HG03354 (cell line): ENCODE measurements at regions not wholly inside any gene's neighbourhood (a gene's known extent, or its start where the extent isn't known, plus 50 kb on each side); places are given as distances from the start of the nearest gene placed in this dataset.
"Not testable (repeated sequence)": the region's sequence is repeated elsewhere in the genome, so short reads cannot be mapped to it uniquely, and the experiment has no call there.

Experiments
- ATAC-seq: cut with Tn5 transposase; IDR thresholded peaks from one replicate; pipeline ENCODE4 v1.9.1; 2021; ENCODE audit warnings: mild to moderate bottlenecking; ENCODE audit not compliant: unreplicated experiment, poor library complexity, severe bottlenecking

DNA sequence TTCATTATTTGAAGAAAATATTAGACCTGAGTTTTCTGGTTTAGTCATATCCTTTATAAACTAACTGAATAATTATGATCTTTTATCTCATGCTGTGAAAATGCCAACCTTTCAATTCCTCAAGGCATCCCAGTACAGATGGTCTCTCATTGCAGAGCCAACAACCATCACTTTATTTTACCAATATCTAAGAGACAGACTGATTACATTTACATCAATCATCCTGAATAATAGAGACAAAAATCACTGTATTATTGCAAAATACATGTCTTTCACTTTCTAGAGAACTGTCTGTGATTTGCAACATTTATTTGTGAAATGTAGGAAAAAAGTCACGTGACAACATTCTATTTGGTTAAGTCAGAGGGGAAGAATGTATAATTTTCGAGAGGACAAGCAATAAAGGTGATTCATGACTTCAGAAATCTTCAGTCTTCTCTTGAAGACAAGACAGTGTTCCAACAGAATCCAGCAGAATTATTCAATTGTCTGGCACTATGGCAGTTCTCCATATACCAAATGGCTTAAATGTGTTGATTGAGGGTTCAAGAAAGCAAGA lies 503.6 kb upstream of the SYT4 start:
- no peak for ATAC-seq

DNA sequence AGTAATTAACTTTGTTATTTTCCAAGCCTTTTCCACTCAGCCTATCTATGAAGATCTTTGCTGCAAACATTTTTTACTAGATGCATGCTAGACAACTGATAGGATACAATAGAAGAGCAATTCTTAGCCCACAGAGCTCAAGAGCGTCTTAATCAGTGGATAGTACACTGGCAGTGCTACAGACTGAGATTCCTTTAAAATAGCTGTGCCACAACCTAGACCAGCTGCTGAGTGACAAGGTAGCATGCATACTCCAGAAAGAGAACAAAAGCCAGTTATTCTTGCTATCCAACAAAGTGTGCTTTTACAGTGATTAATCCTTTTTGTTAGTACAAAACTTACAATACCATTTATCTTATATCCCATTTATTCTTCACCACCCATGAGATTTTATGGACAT lies 507.9 kb upstream of the SYT4 start:
- ATAC-seq, result no peak

DNA sequence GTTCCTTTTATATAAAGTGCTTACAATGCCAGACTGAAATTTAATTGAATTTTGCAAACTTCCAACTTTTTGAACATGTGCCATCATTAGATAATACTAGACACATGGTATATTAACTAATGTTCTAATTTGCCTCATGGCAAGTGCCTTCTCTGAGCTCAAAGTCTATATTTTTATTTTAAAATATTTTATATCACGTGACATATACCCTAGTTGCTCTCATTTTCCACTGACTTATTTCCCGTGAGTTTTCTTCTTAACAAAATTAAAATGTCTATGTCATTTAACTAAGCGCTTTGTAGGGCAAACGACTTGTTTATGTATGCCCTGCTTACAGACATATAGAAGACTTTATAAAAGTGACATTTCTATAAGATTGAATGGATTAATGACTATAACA lies 509.6 kb upstream of the SYT4 start:
- ATAC-seq, result no peak

DNA sequence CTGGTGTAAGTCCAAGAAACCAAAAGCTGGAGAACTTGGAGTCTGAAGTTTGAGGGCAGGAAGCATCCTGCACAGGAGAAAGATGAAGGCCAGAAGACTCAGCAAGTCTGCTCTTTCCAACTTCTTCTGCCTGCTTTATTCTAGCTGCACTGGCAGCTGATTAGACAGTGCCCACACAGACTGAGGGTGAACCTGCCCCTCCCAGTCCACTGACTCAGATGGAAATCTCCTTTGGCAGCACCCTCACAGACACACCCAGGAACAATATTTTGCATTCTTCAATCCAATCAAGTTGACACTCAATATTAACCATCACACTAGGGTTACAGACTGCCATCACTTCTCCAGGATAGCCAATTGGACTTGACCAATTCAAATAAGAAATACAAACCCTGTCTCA lies 510.4 kb upstream of the SYT4 start:
- ATAC-seq, result not testable (repeated sequence)

DNA sequence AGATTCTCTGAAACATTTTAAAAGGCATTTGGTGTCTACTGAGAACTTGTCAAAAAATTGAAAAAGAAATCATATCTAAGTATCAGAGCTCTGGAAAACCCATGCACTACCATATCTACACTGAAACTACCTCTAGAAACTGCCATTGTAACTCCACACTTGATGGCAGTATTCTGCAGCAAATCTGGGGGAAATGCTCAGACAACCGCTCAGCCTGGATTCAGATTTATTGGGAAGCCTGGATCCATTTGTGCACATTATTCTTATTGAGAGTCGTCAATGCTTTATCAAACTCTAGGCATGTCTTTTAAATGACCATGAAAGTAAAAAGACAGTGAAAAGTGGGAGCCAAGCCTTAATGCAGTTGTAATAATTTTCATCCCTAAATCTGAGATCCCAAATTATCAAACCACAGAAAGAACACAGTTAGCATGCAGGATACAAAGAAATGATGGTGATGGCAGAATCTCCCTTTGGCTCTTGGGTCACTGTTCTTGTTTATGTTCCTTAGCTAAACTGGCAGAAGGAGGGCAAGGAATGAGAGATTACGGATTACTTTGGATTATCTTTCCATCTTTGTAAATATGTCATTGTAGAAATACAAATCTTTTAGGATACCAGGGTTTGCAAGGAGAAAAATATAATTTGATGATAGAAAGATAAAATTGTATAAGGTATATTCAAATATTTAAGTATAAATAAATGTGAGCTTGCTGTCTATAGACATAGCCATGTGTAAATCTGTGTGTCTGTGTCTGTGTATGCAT lies 512.1 kb upstream of the SYT4 start:
- ATAC-seq, result no peak

GRCh38 chr18:43793910-43794309 lies 516.6 kb upstream of the SYT4 start:
- no peak for ATAC-seq

DNA sequence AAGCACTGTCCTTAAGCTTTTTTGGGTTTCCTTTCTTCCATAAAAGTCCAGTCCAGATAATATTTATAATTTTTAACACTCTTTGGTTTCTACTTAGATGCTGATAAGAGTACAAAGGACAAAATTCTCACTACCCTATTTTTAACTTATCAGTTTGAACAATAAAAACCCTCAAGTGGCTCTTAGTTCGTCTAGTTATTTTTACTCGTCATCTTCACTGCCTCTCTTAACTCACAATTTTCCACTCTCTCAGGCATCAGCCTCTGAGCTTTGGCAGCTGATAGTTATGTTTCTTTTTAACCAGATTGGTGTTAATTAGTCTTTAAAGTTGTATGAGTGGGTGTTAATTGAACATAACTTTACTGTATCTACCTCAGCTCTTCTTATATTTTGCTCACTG lies 517.1 kb upstream of the SYT4 start:
- no peak for ATAC-seq

DNA sequence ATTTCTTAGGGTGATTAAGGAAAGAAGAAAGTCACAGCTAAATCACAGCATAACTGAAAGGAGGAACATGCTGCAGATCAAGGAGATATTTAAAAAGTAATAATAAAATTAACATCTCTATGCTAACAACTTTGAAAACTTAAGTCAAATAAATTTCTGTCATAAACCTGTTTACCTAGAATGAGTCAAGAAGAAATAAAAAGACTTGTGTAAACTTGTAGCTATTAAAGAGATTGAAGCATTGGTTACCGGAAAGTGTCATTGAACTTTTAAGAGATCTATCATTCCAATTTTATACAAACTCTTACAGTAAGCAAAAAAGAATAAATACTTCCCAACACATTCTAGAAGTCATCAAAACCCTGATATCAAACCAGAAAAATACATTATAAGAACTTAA lies 520.1 kb upstream of the SYT4 start:
- ATAC-seq, result no peak

DNA sequence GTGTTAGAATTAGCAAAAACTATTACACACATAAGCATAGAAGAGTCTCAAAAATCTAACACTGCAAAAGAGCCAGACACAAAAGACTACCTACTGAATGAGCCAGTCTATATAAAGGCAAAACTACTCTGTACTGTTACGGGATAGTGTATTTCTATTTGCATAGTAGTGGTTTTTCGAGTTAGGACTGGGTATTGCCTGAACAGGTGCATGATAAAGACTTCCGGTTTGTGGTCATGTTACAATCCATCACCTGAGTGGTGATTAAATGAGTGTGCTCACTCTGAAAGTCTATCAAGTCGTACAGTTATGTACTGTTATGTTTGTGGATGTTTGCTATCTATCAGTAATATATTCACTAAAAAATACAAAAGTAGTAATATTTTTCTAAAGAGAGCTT lies 523.3 kb upstream of the SYT4 start:
- ATAC-seq, result peak; percentile 62

DNA sequence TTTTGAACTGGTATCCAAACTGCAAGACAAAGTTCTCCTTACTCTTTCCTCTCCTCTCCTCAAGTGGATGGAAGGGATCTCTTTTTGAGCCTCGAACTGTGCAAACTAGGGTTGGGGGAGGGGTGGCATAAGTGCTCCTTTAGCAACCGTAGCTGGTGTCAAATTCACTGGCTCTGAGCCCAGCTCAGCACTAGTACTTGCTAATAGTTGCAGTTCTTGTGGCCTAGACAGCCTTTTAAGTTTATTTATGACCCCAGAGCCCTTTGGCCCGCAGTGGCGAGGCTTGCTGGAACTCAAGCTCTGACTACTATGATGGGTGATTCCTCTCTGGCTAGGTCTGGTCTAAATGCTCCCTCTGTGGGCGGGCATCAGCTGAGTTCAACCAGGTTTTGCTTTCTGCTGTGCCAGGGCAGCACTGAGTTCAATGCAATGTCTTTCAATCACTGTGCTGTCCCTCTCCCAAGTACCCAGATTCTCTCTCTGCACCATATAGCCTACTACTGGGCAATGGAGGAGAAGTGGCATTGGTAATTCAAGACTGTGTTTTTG lies 528.4 kb upstream of the SYT4 start:
- no peak for ATAC-seq

- ATAC-seq, result no peak
These were observed 535.3 kb upstream of the SYT4 start for GRCh38 chr18:43812627-43813026.

- ATAC-seq, result no peak
These were observed 542.1 kb upstream of the SYT4 start for GRCh38 chr18:43819397-43819796.

DNA sequence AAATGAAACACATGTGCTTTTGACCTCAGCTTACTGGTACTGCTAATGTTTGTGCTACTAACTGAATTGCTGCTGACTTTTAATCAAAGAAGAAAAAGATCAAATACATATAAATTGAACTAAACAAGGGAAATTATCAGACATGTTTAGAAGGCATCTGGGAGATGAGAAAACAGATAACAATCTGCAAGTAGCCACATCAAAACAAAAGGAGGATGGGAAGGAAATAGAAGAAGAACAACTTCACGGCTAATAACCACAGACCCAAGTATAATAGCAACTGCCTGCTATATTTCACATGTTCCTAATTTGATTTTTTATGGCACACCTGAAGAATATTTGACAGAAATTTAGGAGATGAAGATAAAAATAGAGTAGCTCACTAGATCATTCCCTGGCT lies 542.6 kb upstream of the SYT4 start:
- no peak for ATAC-seq

GRCh38 chr18:43825768-43826167 lies 548.5 kb upstream of the SYT4 start:
- ATAC-seq, result no peak

DNA sequence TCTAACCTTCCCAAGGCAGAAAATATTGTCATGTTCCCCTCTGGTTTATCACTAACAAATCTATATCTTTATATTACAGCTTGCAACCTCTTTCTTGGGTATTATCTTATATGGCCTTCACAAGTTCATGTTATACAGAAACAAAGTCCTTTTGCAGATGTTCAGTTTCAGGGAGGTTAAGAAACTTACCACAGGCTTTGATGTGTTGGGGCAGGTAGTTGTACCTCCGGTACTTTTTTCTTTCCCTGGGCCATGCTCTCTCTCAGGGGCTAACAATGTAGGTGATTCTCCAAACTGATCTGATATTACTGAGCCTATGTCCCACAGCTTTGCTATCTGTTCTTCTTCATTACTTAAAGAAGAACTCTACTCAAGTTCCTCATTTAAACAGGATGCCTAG lies 548.9 kb upstream of the SYT4 start:
- no peak for ATAC-seq

DNA sequence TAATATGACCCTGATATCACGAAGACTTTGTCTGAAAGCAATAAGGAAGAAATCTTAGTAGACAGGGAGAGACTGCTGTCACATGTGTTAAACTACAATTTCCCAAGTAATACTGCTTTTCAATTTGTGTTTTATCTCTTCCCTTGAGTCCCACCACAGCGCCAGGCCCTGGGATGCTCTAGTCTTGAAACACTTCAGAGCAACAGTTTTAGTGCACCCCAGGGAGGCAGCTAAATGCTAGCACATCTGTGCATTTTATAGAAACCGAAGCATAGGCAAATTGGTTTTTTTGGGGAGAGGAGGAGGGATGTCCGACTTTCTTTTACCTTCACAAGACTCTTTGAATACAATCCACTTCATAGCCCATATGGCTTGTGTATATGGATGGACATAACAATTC lies 550.0 kb upstream of the SYT4 start:
- no peak for ATAC-seq

DNA sequence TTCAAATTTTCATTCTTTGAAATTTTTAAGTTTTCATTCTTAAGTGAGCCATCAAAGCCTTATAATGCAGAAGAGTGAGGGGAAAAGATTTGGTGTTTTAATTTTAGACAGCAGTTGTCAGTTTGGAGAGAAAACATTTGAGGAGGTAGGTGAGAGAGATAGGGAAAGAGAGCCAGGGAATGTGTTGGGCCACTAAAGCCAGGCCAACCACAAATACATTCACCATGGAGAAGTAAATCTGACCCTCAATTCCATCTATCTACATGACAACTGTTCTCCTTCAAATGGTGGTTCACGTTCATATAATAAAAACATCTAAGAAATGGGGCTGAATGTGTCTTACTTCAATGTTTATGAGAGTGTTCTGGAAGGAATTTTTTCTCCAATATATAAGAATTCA lies 553.0 kb upstream of the SYT4 start:
- no peak for ATAC-seq

DNA sequence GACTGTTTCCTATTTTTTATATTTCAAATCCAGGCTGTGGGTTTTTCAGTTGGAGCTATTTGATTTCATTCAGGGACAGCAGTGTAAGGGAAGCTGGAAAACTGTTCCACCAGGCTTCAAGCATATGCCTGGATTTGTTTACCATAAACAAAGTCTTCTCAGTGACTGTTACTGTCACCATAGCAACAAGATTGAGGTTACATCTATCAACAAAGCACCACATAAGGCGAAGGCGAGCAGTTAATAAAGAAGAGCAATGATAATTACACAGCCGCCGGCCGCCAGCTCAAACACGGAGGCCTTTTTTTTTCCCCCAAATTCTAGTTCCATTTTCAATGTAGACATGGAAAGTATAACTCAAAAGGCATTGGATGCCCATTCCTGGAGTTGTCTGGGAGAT lies 553.7 kb upstream of the SYT4 start:
- no peak for ATAC-seq

- ATAC-seq, result no peak
These were observed 569.0 kb upstream of the SYT4 start for GRCh38 chr18:43846299-43846698.

- ATAC-seq, result no peak
These were observed 570.1 kb upstream of the SYT4 start for GRCh38 chr18:43847164-43848091.

DNA sequence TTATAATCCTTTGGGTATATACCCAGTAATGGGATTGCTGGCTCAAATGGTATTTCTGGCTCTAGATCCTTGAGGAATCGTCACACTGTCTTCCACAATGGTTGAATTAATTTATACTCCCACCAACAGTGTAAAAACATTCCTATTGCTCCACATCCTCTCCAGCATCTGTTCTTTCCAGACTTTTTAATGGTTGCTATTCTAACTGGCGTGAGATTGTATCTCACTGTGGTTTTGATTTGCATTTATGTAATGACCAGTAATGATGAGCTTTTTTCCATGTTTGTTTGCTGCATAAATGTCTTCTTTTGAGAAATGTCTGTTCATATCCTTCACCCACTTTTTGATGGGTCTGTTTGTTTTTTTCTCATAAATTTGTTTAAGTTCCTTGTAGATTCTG lies 572.5 kb upstream of the SYT4 start:
- not testable (repeated sequence) for ATAC-seq
